ENCODE measurements at regions not wholly inside any gene's neighbourhood (a gene's known extent, or its start where the extent isn't known, plus 50 kb on each side); places are given as distances from the start of the nearest gene placed in this dataset.

DNA sequence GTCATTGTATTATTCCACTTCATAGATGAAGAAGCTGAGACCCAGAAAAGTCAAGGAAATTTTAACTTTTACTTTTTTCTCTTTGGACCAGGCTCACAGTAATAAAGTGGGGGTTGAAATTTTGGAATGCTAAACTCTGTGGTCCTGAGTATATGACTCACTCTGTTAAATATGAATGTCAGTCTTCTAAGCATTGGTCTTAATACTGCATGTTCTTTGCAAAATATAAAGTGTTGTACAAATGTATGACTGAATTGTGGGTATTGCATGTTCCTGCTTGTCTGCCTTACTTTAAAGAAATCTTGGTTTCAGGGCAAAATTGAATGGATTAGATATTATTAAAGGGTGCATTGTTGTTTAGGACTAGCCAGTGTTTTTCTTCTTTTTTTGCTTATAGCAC, 950.8 kb upstream of the GOT2 start:
- no peak overlapping the region for H3K9ac ChIP-seq (ENCODE audit: low read length)
- H3K9me3 ChIP-seq (ENCODE audit: low read length): no peaks in the 10 kb centered on the region
- no peak overlapping the region for H2AFZ ChIP-seq (ENCODE audit: low read depth, low read length)
- H3K27ac ChIP-seq (ENCODE audit: low read length): no peak overlapping the region
- H3K4me3 ChIP-seq (ENCODE audit: low read length): no peak overlapping the region
- H3K27me3 ChIP-seq (ENCODE audit: insufficient read depth, low read depth, low read length): no peaks in the 10 kb centered on the region
- no peaks in the 10 kb centered on the region for H3K79me2 ChIP-seq (replicated peaks; ENCODE audit: insufficient read depth, low read length)
- no peaks in the 10 kb centered on the region for H4K20me1 ChIP-seq (ENCODE audit: insufficient read depth)
- H3F3A ChIP-seq (ENCODE audit: insufficient read depth, low read length, poor library complexity, severe bottlenecking): no peaks in the 10 kb centered on the region
- H3K36me3 ChIP-seq (ENCODE audit: insufficient read depth, low read length): no peaks in the 10 kb centered on the region
- H3K4me2 ChIP-seq (ENCODE audit: low read length): no peak overlapping the region
- no peaks in the 10 kb centered on the region for H3K9me2 ChIP-seq (ENCODE audit: insufficient read depth, low read length)
- TF ChIP-seq RAD21 (conservative IDR thresholded peaks at IDR 0.05) (no peak), POLR2AphosphoS5 (IDR thresholded peaks at IDR 0.05) (no peak), EZH2 (IDR thresholded peaks at IDR 0.05; ENCODE audit: borderline replicate concordance, insufficient read depth, low read length, poor library complexity, severe bottlenecking) (no peak), MXI1 (conservative IDR thresholded peaks at IDR 0.05; ENCODE audit: poor library complexity, severe bottlenecking) (no peak), SMC3 (conservative IDR thresholded peaks at IDR 0.05; ENCODE audit: poor library complexity) (no peak), EP300 (conservative IDR thresholded peaks at IDR 0.05; ENCODE audit: poor library complexity, severe bottlenecking) (no peak), TAF1 (IDR thresholded peaks at IDR 0.05; ENCODE audit: low read depth) (no peak)
- TF ChIP-seq, protein P1, sequence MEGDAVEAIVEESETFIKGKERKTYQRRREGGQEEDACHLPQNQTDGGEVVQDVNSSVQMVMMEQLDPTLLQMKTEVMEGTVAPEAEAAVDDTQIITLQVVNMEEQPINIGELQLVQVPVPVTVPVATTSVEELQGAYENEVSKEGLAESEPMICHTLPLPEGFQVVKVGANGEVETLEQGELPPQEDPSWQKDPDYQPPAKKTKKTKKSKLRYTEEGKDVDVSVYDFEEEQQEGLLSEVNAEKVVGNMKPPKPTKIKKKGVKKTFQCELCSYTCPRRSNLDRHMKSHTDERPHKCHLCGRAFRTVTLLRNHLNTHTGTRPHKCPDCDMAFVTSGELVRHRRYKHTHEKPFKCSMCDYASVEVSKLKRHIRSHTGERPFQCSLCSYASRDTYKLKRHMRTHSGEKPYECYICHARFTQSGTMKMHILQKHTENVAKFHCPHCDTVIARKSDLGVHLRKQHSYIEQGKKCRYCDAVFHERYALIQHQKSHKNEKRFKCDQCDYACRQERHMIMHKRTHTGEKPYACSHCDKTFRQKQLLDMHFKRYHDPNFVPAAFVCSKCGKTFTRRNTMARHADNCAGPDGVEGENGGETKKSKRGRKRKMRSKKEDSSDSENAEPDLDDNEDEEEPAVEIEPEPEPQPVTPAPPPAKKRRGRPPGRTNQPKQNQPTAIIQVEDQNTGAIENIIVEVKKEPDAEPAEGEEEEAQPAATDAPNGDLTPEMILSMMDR (IDR thresholded peaks at IDR 0.05; ENCODE audit: poor library complexity, severe bottlenecking): no peak
- TF ChIP-seq, protein P2, sequence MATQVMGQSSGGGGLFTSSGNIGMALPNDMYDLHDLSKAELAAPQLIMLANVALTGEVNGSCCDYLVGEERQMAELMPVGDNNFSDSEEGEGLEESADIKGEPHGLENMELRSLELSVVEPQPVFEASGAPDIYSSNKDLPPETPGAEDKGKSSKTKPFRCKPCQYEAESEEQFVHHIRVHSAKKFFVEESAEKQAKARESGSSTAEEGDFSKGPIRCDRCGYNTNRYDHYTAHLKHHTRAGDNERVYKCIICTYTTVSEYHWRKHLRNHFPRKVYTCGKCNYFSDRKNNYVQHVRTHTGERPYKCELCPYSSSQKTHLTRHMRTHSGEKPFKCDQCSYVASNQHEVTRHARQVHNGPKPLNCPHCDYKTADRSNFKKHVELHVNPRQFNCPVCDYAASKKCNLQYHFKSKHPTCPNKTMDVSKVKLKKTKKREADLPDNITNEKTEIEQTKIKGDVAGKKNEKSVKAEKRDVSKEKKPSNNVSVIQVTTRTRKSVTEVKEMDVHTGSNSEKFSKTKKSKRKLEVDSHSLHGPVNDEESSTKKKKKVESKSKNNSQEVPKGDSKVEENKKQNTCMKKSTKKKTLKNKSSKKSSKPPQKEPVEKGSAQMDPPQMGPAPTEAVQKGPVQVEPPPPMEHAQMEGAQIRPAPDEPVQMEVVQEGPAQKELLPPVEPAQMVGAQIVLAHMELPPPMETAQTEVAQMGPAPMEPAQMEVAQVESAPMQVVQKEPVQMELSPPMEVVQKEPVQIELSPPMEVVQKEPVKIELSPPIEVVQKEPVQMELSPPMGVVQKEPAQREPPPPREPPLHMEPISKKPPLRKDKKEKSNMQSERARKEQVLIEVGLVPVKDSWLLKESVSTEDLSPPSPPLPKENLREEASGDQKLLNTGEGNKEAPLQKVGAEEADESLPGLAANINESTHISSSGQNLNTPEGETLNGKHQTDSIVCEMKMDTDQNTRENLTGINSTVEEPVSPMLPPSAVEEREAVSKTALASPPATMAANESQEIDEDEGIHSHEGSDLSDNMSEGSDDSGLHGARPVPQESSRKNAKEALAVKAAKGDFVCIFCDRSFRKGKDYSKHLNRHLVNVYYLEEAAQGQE (IDR thresholded peaks at IDR 0.05; ENCODE audit: borderline replicate concordance): no peak

DNA sequence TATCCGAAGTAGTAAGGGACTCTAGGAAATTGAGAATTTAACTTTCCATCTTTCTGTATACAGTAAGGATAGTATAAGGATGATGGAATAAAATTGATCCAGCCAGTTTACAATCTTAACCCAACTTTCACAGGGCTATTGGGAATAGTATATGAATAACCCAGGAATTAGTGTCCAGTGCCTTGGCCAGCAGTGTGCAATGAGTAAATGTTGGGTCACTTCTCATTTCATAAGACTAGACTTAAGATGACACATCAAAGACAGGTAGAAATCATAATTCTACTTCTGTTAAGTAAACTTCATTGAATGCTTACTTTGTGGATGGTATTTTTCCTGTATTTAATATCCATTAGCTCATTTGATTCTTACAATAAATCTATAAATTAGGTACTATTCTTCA, 949.6 kb upstream of the GOT2 start:
- Histone ChIP-seq H3K4me2 (ENCODE audit: low read length) (no peak overlapping the region), H3K9ac (ENCODE audit: low read length) (no peak overlapping the region)

More for the DNA sequence above, 949.6 kb upstream of the GOT2 start:
- Histone ChIP-seq H4K20me1 (ENCODE audit: insufficient read depth) (no peaks in the 10 kb centered on the region), H3K36me3 (ENCODE audit: insufficient read depth, low read length) (no peaks in the 10 kb centered on the region), H3K27ac (ENCODE audit: low read length) (no peak overlapping the region), H3K9me3 (ENCODE audit: low read length) (no peaks in the 10 kb centered on the region), H3K27me3 (ENCODE audit: insufficient read depth, low read depth, low read length) (no peaks in the 10 kb centered on the region), H2AFZ (ENCODE audit: low read depth, low read length) (no peak overlapping the region), H3K4me3 (ENCODE audit: low read length) (no peak overlapping the region), H3F3A (ENCODE audit: insufficient read depth, low read length, poor library complexity, severe bottlenecking) (no peaks in the 10 kb centered on the region), H3K9me2 (ENCODE audit: insufficient read depth, low read length) (no peaks in the 10 kb centered on the region), H3K79me2 (replicated peaks; ENCODE audit: insufficient read depth, low read length) (no peaks in the 10 kb centered on the region)
- no peak for TF ChIP-seq POLR2AphosphoS5 (IDR thresholded peaks at IDR 0.05)
- no peak for TF ChIP-seq EP300 (conservative IDR thresholded peaks at IDR 0.05; ENCODE audit: poor library complexity, severe bottlenecking)
- no peak for TF ChIP-seq TAF1 (IDR thresholded peaks at IDR 0.05; ENCODE audit: low read depth)
- no peak for TF ChIP-seq RAD21 (conservative IDR thresholded peaks at IDR 0.05)
- TF ChIP-seq MXI1 (conservative IDR thresholded peaks at IDR 0.05; ENCODE audit: poor library complexity, severe bottlenecking): no peak
- TF ChIP-seq SMC3 (conservative IDR thresholded peaks at IDR 0.05; ENCODE audit: poor library complexity): no peak
- TF ChIP-seq, protein P1 (IDR thresholded peaks at IDR 0.05; ENCODE audit: poor library complexity, severe bottlenecking): no peak
- TF ChIP-seq EZH2 (IDR thresholded peaks at IDR 0.05; ENCODE audit: borderline replicate concordance, insufficient read depth, low read length, poor library complexity, severe bottlenecking): no peak
- TF ChIP-seq, protein P2 (IDR thresholded peaks at IDR 0.05; ENCODE audit: borderline replicate concordance): no peak

Data from neural cell (in vitro differentiated cells).